ENCODE measurements at regions not wholly inside any gene's neighbourhood (a gene's known extent, or its start where the extent isn't known, plus 50 kb on each side); places are given as distances from the start of the nearest gene placed in this dataset.

DNA sequence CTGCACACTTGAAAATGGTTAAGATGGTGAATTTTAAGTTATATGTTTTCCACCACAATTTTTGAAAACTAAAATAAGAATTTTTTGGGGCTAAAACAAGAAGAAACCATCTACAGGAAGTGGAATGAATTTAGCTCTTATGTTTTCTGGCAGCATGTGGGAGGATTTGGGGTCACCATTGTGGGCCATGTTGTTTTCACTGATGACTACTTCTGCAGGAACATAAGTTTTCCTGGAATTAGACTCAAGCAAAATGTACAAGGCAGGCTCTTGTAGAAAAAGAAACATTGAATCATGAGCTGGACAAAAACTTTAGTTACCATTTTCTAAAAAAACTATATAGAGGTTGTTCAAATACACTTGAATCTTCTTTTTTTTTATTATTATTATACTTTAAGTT lies 125.3 kb upstream of the C1QTNF9B start:
- Histone ChIP-seq H3K4me3 (ENCODE audit: low read length) (no peak overlapping the region), H3K36me3 (ENCODE audit: insufficient read depth, low read length) (no peaks in the 10 kb centered on the region), H3K9me3 (ENCODE audit: control insufficient read depth in 1 of 2, insufficient read depth in 1 of 2, low read length in 2 of 2) (no peaks in the 10 kb centered on the region), H3K4me1 (ENCODE audit: insufficient read depth, low read length) (no peaks in the 10 kb centered on the region), H3K27ac (ENCODE audit: low read depth in 1 of 2, low read length in 2 of 2) (no peak overlapping the region), H3K27me3 (ENCODE audit: control insufficient read depth in 1 of 2, insufficient read depth in 2 of 2, low read length in 2 of 2) (no peaks in the 10 kb centered on the region)
- Mint-ChIP-seq H3K36me3 (ENCODE audit: low read depth) (no peaks in the 10 kb centered on the region), H3K4me3 (no peak overlapping the region), H3K27me3 (no peaks in the 10 kb centered on the region), H3K9me3 (no peaks in the 10 kb centered on the region), H3K4me1 (ENCODE audit: low read depth) (no peaks in the 10 kb centered on the region), H3K27ac (no peak overlapping the region)
- TF ChIP-seq, protein P1, sequence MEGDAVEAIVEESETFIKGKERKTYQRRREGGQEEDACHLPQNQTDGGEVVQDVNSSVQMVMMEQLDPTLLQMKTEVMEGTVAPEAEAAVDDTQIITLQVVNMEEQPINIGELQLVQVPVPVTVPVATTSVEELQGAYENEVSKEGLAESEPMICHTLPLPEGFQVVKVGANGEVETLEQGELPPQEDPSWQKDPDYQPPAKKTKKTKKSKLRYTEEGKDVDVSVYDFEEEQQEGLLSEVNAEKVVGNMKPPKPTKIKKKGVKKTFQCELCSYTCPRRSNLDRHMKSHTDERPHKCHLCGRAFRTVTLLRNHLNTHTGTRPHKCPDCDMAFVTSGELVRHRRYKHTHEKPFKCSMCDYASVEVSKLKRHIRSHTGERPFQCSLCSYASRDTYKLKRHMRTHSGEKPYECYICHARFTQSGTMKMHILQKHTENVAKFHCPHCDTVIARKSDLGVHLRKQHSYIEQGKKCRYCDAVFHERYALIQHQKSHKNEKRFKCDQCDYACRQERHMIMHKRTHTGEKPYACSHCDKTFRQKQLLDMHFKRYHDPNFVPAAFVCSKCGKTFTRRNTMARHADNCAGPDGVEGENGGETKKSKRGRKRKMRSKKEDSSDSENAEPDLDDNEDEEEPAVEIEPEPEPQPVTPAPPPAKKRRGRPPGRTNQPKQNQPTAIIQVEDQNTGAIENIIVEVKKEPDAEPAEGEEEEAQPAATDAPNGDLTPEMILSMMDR (IDR thresholded peaks at IDR 0.05), result no peak
- DNase-seq, result no peak
- ChIA-PET POLR2A (no interaction called here), CTCF (no interaction called here)
- intact Hi-C loops (cut with DNase I, micrococcal nuclease), result no loop called here
- no peak for ATAC-seq (ENCODE audit: poor library complexity)

DNA sequence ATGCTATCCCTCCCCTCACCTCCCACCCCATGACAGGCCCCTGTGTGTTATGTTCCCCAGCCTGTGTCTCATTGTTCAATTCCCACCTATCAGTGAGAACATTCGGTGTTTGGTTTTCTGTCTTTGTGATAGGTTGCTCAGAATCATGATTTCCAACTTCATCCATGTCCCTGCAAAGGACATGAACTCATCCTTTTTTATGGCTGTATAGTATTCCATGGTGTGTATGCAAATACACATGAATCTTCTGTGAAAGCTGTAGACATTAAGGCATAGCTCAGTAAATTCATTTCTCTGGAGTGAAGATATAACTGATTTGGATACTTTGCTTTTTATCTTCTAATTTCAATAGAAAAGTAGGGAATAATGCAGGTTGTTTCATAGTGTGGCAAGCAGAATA lies 125.8 kb upstream of the C1QTNF9B start:
- Mint-ChIP-seq H3K36me3 (ENCODE audit: low read depth) (no peaks in the 10 kb centered on the region), H3K4me3 (no peak overlapping the region), H3K27ac (no peak overlapping the region), H3K9me3 (no peaks in the 10 kb centered on the region), H3K27me3 (no peaks in the 10 kb centered on the region), H3K4me1 (ENCODE audit: low read depth) (no peaks in the 10 kb centered on the region)
- TF ChIP-seq, protein P1 (IDR thresholded peaks at IDR 0.05), result no peak
- ATAC-seq (ENCODE audit: poor library complexity) (no peak), DNase-seq (no peak)
- Histone ChIP-seq H3K9me3 (ENCODE audit: control insufficient read depth in 1 of 2, insufficient read depth in 1 of 2, low read length in 2 of 2) (no peaks in the 10 kb centered on the region), H3K4me1 (ENCODE audit: insufficient read depth, low read length) (no peaks in the 10 kb centered on the region), H3K4me3 (ENCODE audit: low read length) (no peak overlapping the region), H3K36me3 (ENCODE audit: insufficient read depth, low read length) (no peaks in the 10 kb centered on the region), H3K27ac (ENCODE audit: low read depth in 1 of 2, low read length in 2 of 2) (no peak overlapping the region), H3K27me3 (ENCODE audit: control insufficient read depth in 1 of 2, insufficient read depth in 2 of 2, low read length in 2 of 2) (no peaks in the 10 kb centered on the region)
- CTCF ChIA-PET, result no interaction called here
- intact Hi-C loops (cut with DNase I, micrococcal nuclease), result no loop called here
- POLR2A ChIA-PET, result no interaction called here

DNA sequence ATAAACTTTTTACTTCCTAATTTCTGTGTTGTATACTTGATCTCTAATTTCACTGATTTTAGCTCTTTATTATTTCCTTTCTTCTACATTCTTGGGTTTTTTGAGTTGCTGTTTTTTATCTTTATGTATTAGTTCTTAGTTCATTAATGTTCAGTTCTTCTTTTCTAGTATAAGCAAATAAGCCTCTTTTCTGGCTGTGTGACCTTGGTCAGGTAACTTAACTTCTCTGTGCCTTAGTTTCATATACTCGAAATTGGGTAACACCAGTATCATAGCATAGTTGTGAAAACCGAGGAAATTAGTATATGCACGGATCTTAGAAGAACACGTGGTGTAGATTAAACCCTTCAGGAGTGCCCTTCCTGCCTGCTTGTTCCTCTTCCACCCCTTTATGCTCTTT lies 130.2 kb upstream of the C1QTNF9B start:
- Histone ChIP-seq H3K27ac (ENCODE audit: low read depth in 1 of 2, low read length in 2 of 2) (no peak overlapping the region), H3K4me1 (ENCODE audit: insufficient read depth, low read length) (no peaks in the 10 kb centered on the region), H3K4me3 (ENCODE audit: low read length) (no peak overlapping the region), H3K36me3 (ENCODE audit: insufficient read depth, low read length) (no peaks in the 10 kb centered on the region), H3K9me3 (ENCODE audit: control insufficient read depth in 1 of 2, insufficient read depth in 1 of 2, low read length in 2 of 2) (no peaks in the 10 kb centered on the region), H3K27me3 (ENCODE audit: control insufficient read depth in 1 of 2, insufficient read depth in 2 of 2, low read length in 2 of 2) (peaks cover 0 to 4% of the 10 kb centered on the region in 2 experiments)
- H3K4me1 Mint-ChIP-seq (ENCODE audit: low read depth), result no peaks in the 10 kb centered on the region
- no peaks in the 10 kb centered on the region for H3K9me3 Mint-ChIP-seq
- CTCF ChIA-PET, result interaction anchor here (0.7 kb wide), 1 partner anchor 1675 kb away, joined by 4 read pairs; no protein-coding TSS in a partner anchor
- DNase-seq, result no peak
- TF ChIP-seq, protein P1 (IDR thresholded peaks at IDR 0.05), result no peak
- H3K36me3 Mint-ChIP-seq (ENCODE audit: low read depth), result no peaks in the 10 kb centered on the region
- intact Hi-C loops (cut with DNase I, micrococcal nuclease), result no loop called here
- no peak for ATAC-seq (ENCODE audit: poor library complexity)
- peaks cover 3% of the 10 kb centered on the region for H3K27me3 Mint-ChIP-seq
- H3K27ac Mint-ChIP-seq, result no peak overlapping the region
- POLR2A ChIA-PET, result interaction anchor here (0.6 kb wide), 1 partner anchor 214 kb away, joined by 5 read pairs; no protein-coding TSS in a partner anchor
- H3K4me3 Mint-ChIP-seq, result no peak overlapping the region

All from CD4-positive, alpha-beta T cell (primary cell).